ENCODE measurements at regions not wholly inside any gene's neighbourhood (a gene's known extent, or its start where the extent isn't known, plus 50 kb on each side); places are given as distances from the start of the nearest gene placed in this dataset.

DNA sequence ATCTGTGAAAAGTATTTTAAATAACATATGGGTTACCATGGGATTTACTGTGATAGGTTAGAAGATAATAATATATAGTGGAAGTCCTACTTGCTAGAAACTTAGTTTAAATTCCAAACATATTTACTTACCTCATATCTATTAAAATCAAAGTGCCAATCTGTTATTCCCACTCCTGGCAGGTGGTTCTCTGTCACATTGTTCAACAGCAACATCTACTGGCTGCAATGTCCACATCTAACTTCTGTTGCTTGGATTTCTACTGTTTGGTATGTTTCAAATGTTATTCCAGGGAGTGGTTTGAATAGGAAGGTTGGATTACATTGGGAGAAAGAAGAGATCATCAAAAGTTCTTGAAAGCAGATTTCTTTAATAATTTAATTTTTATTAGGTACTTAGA lies 122.5 kb upstream of the NCAM2 start:
- TF ChIP-seq EGR1 (IDR thresholded peaks at IDR 0.05) (no peak), ZBTB7A (IDR thresholded peaks at IDR 0.05; ENCODE audit: low read depth) (no peak), FOXM1 (IDR thresholded peaks at IDR 0.05; ENCODE audit: borderline replicate concordance, low read depth) (no peak), TAF1 (IDR thresholded peaks at IDR 0.05; ENCODE audit: low read depth) (no peak), YY1 (IDR thresholded peaks at IDR 0.05; ENCODE audit: low read depth) (no peak), EP300 (IDR thresholded peaks at IDR 0.05; ENCODE audit: borderline replicate concordance) (no peak), CREB1 (IDR thresholded peaks at IDR 0.05; ENCODE audit: low read depth) (no peak), RAD21 (IDR thresholded peaks at IDR 0.05; ENCODE audit: low read depth) (peak; percentile 30; the same call in 1 of the 2 replicates), CEBPB (IDR thresholded peaks at IDR 0.05) (no peak)
- TF ChIP-seq, protein P1, sequence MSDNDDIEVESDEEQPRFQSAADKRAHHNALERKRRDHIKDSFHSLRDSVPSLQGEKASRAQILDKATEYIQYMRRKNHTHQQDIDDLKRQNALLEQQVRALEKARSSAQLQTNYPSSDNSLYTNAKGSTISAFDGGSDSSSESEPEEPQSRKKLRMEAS (IDR thresholded peaks at IDR 0.05) = no peak
- TF ChIP-seq, protein P2, sequence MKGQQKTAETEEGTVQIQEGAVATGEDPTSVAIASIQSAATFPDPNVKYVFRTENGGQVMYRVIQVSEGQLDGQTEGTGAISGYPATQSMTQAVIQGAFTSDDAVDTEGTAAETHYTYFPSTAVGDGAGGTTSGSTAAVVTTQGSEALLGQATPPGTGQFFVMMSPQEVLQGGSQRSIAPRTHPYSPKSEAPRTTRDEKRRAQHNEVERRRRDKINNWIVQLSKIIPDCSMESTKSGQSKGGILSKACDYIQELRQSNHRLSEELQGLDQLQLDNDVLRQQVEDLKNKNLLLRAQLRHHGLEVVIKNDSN (IDR thresholded peaks at IDR 0.05) = no peak
